ENCODE measurements at regions not wholly inside any gene's neighbourhood (a gene's known extent, or its start where the extent isn't known, plus 50 kb on each side); places are given as distances from the start of the nearest gene placed in this dataset.

GRCh38 chrX:9336456-9336855 lies 128.4 kb upstream of the TBL1X start:
- TF ChIP-seq POLR2A (IDR thresholded peaks at IDR 0.05) = no peak
- no peak for TF ChIP-seq CTCF (IDR thresholded peaks at IDR 0.05 in 8 of 11, conservative IDR thresholded peaks at IDR 0.05 in 3 of 11)
- TF ChIP-seq POLR2AphosphoS5 (IDR thresholded peaks at IDR 0.05) = no peak
